Mucosa of descending colon (tissue), 3 donors: ENCODE measurements at regions not wholly inside any gene's neighbourhood (a gene's known extent, or its start where the extent isn't known, plus 50 kb on each side); places are given as distances from the start of the nearest gene placed in this dataset.

Experiments
- ATAC-seq: fragments of 200-7000 bp; cut with Tn5 transposase; one replicate; pipeline ENCODE4 v1.9.1; 2020; ENCODE audit warnings: mild to moderate bottlenecking, moderate library complexity
- DNase-seq, 3 donors: peaks; one replicate each; pipeline ENCODE4 v3.0.0-alpha.2; 2020
- H3K36me3 ChIP-seq: fragments of 200-600 bp; one replicate; pipeline ENCODE4 v1.8.0; 2021; ENCODE audit warnings: low read depth, mild to moderate bottlenecking
- H3K4me1 ChIP-seq: fragments of 200-600 bp; one replicate; pipeline ENCODE4 v1.8.0; 2021; ENCODE audit warnings: low read depth, mild to moderate bottlenecking
- H3K4me3 ChIP-seq: fragments of 200-600 bp; one replicate; pipeline ENCODE4 v1.8.0; 2021; ENCODE audit warnings: mild to moderate bottlenecking
- H3K9me3 ChIP-seq: fragments of 200-600 bp; one replicate; pipeline ENCODE4 v1.8.0; 2021; ENCODE audit warnings: mild to moderate bottlenecking
- CTCF ChIP-seq: fragments of 200-600 bp; IDR thresholded peaks from one replicate; pipeline ENCODE4 v1.8.0; 2022; ENCODE audit warnings: antibody characterized with exemption, mild to moderate bottlenecking
- intact Hi-C, 2 donors: fragments of 100-400 bp; cut with DNase I in 1 of 2; cut with micrococcal nuclease in 1 of 2; formaldehyde crosslinking; loops; one replicate each; pipeline versions ENCODE4 v1.11.0 to v1.11.1; 2022; cut with DNase I, micrococcal nuclease
- donor health status: DM: no; HTN: no; CAD: no; lungs with moderate emphysema.
- donor health status: DM: no; HTN: no; CAD: no.
- donor health status: DM: no; HTN: yes; CAD: no.

GRCh38 chr4:34365946-34366345 lies 1878.4 kb downstream of the ARAP2 start:
- DNase-seq (no peak), ATAC-seq (no peak)
- peaks cover 30% of the 10 kb centered on the region for H3K9me3 ChIP-seq
- no peaks in the 10 kb centered on the region for H3K4me1 ChIP-seq
- TF ChIP-seq CTCF: no peak
- intact Hi-C loops: no loop called here
- no peak overlapping the region for H3K4me3 ChIP-seq
- H3K36me3 ChIP-seq: no peaks in the 10 kb centered on the region

- ATAC-seq (no peak), DNase-seq (no peak)
- H3K4me3 ChIP-seq: no peak overlapping the region
- intact Hi-C loops: no loop called here
- peaks cover 13% of the 10 kb centered on the region for H3K9me3 ChIP-seq
- no peak for TF ChIP-seq CTCF
- H3K4me1 ChIP-seq: no peaks in the 10 kb centered on the region
- no peaks in the 10 kb centered on the region for H3K36me3 ChIP-seq
Observed at GRCh38 chr4:34371676-34372075, 1872.6 kb downstream of the ARAP2 start.

GRCh38 chr4:34372815-34373214 lies 1871.5 kb downstream of the ARAP2 start:
- no peak for ATAC-seq
- no peak for DNase-seq
- Histone ChIP-seq H3K36me3 (no peaks in the 10 kb centered on the region), H3K4me3 (no peak overlapping the region), H3K9me3 (peaks cover 19% of the 10 kb centered on the region), H3K4me1 (no peaks in the 10 kb centered on the region)
- TF ChIP-seq CTCF: no peak
- intact Hi-C loops: no loop called here

GRCh38 chr4:34373456-34373855 lies 1870.9 kb downstream of the ARAP2 start:
- H3K36me3 ChIP-seq: no peaks in the 10 kb centered on the region
- no peak for DNase-seq

DNA sequence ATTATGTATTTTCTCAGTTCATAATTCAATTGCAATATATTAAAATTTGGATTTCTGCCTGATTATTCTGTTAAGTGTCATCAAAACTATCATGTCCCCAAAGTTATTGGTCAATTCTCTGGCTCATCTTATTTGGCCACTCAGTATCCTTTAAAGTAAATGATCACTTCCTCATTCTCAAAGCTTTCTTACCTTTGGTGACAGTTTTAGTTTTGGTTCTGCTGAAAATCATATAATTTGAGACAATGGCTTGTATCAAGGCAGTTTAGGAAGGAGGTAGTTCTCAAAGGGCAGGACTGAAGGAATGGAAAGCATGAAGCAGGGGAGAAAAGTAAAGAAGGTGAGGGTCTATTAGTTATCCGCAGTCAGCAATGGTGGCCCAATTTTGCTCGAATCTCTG lies 1832.1 kb downstream of the ARAP2 start:
- TF ChIP-seq CTCF: no peak
- Histone ChIP-seq H3K9me3 (peaks cover 34% of the 10 kb centered on the region), H3K4me3 (no peak overlapping the region), H3K4me1 (no peaks in the 10 kb centered on the region), H3K36me3 (no peaks in the 10 kb centered on the region)
- DNase-seq (no peak), ATAC-seq (no peak)
- intact Hi-C loops: no loop called here

More at GRCh38 chr4:34373456-34373855, 1870.9 kb downstream of the ARAP2 start:
- intact Hi-C loops: no loop called here
- H3K4me1 ChIP-seq: no peaks in the 10 kb centered on the region
- peaks cover 23% of the 10 kb centered on the region for H3K9me3 ChIP-seq
- TF ChIP-seq CTCF: no peak
- no peak for ATAC-seq
- no peak overlapping the region for H3K4me3 ChIP-seq

- no peak for ATAC-seq
- H3K4me3 ChIP-seq: no peak overlapping the region
- no peaks in the 10 kb centered on the region for H3K36me3 ChIP-seq
- TF ChIP-seq CTCF: no peak
- no peak for DNase-seq
- intact Hi-C loops: no loop called here
- H3K9me3 ChIP-seq: peaks cover 37% of the 10 kb centered on the region
- no peaks in the 10 kb centered on the region for H3K4me1 ChIP-seq
Observed at GRCh38 chr4:34412911-34413310, 1831.4 kb downstream of the ARAP2 start.
